ENCODE measurements at regions not wholly inside any gene's neighbourhood (a gene's known extent, or its start where the extent isn't known, plus 50 kb on each side); places are given as distances from the start of the nearest gene placed in this dataset.

GRCh38 chr10:120702032-120702431 lies 149.1 kb upstream of the WDR11 start:
- Mint-ChIP-seq H3K9me3 (ENCODE audit: low read depth) (peaks cover 13% of the 10 kb centered on the region), H3K4me3 (ENCODE audit: low read depth) (no peak overlapping the region), H3K4me1 (ENCODE audit: low read depth) (no peaks in the 10 kb centered on the region), H3K27me3 (no peaks in the 10 kb centered on the region), H3K27ac (no peak overlapping the region), H3K36me3 (ENCODE audit: insufficient read depth) (no peaks in the 10 kb centered on the region)
- no peak for TF ChIP-seq CTCF (IDR thresholded peaks at IDR 0.05; ENCODE audit: unreplicated experiment)
- no peak for DNase-seq (ENCODE audit: low spot score, unreplicated experiment)

DNA sequence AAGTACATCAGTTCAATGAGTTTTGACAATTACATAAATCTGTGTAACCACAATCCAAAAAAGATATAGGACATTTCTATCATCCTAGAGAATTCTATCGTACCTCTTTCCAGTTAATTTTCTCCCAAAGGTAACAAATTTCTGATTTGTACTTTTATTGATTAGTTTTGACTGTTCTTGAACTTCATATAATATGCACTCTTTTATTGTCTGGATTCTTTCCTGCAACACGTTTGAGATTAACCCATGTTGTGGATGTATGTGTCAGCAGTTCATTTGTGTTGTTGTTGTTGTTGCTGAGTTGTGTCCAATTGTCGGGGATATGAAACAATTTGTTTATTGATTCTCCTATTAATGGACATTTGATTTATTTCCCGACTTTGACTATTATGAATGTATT lies 145.9 kb upstream of the WDR11 start:
- Mint-ChIP-seq H3K4me1 (ENCODE audit: low read depth) (no peaks in the 10 kb centered on the region), H3K36me3 (ENCODE audit: insufficient read depth) (no peaks in the 10 kb centered on the region), H3K9me3 (ENCODE audit: low read depth) (no peaks in the 10 kb centered on the region), H3K27ac (no peak overlapping the region), H3K27me3 (no peaks in the 10 kb centered on the region), H3K4me3 (ENCODE audit: low read depth) (no peak overlapping the region)
- TF ChIP-seq CTCF (IDR thresholded peaks at IDR 0.05; ENCODE audit: unreplicated experiment): no peak
- DNase-seq (ENCODE audit: low spot score, unreplicated experiment): no peak

- Mint-ChIP-seq H3K27me3 (no peaks in the 10 kb centered on the region), H3K4me1 (ENCODE audit: low read depth) (no peaks in the 10 kb centered on the region)
- no peak for DNase-seq (ENCODE audit: low spot score, unreplicated experiment)
Observed at GRCh38 chr10:120710076-120710475, 141.1 kb upstream of the WDR11 start.

GRCh38 chr10:120711860-120712259 lies 139.3 kb upstream of the WDR11 start:
- DNase-seq (ENCODE audit: low spot score, unreplicated experiment): no peak
- Mint-ChIP-seq H3K9me3 (ENCODE audit: low read depth) (no peaks in the 10 kb centered on the region), H3K4me1 (ENCODE audit: low read depth) (no peaks in the 10 kb centered on the region), H3K27me3 (no peaks in the 10 kb centered on the region), H3K36me3 (ENCODE audit: insufficient read depth) (no peaks in the 10 kb centered on the region), H3K4me3 (ENCODE audit: low read depth) (no peak overlapping the region), H3K27ac (no peak overlapping the region)
- TF ChIP-seq CTCF (IDR thresholded peaks at IDR 0.05; ENCODE audit: unreplicated experiment): no peak

More at GRCh38 chr10:120710076-120710475, 141.1 kb upstream of the WDR11 start:
- no peak overlapping the region for H3K27ac Mint-ChIP-seq
- no peaks in the 10 kb centered on the region for H3K36me3 Mint-ChIP-seq (ENCODE audit: insufficient read depth)
- no peak overlapping the region for H3K4me3 Mint-ChIP-seq (ENCODE audit: low read depth)
- no peak for TF ChIP-seq CTCF (IDR thresholded peaks at IDR 0.05; ENCODE audit: unreplicated experiment)
- H3K9me3 Mint-ChIP-seq (ENCODE audit: low read depth): no peaks in the 10 kb centered on the region

DNA sequence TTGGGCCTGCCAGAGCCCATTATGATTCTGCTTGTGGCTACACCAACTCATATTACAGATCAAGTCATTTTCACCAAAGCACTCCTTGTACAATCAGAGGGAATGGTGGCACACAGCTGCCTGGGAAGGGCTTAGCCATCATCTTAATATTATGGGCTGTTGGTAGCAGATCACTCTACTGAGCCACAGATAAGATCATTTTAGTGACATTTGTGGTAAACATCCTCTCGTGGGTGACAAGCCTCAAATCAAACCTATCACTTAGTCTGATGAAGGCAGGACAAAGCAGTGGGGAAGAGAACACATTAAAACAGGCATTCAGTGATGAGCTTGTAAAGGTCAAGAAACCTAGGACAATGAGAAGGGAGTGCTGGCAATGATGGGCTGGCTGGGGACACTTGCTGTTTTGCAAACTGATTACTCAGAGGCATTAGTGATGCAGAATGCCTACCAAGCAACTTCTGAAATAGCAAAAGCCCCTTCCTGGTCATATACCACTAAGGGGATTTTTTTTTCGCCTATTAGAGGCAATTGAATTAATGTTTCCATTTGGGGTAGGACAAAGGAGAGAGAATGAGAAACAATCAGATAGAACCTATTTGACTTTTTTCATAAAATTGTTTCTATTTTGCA lies 137.5 kb upstream of the WDR11 start:
- Mint-ChIP-seq H3K27ac (no peak overlapping the region), H3K4me1 (ENCODE audit: low read depth) (no peaks in the 10 kb centered on the region), H3K9me3 (ENCODE audit: low read depth) (no peaks in the 10 kb centered on the region), H3K27me3 (no peaks in the 10 kb centered on the region), H3K36me3 (ENCODE audit: insufficient read depth) (no peaks in the 10 kb centered on the region), H3K4me3 (ENCODE audit: low read depth) (no peak overlapping the region)
- DNase-seq (ENCODE audit: low spot score, unreplicated experiment): no peak
- TF ChIP-seq CTCF (IDR thresholded peaks at IDR 0.05; ENCODE audit: unreplicated experiment): no peak

Measured in progenitor cell of endocrine pancreas (in vitro differentiated cells).